GM12878 (cell line): ENCODE measurements at regions not wholly inside any gene's neighbourhood (a gene's known extent, or its start where the extent isn't known, plus 50 kb on each side); places are given as distances from the start of the nearest gene placed in this dataset.

ENCODE experiments used
- ATAC-seq: fragments of 200-7000 bp; cut with Tn5 transposase; 3 replicates; pipeline ENCODE4 v1.9.1; 2020; ENCODE audit warnings: mild to moderate bottlenecking, moderate library complexity
- BruUV-seq: library from RNA; stranded (reverse); fragments of 400-500 nt; replicated peaks from 2 replicates; lab custom pipeline; 2021; lab: Mats Ljungman, UMichigan
- CTCF ChIA-PET: fragments of 300-600 bp; sonication (Branson Sonifier 250); formaldehyde crosslinking; extraction: SDS; loops from one replicate; lab custom pipeline; 2021; ENCODE audit warnings: inconsistent platforms; lab: Yijun Ruan, JAX
- POLR2A ChIA-PET: fragments of 350-600 bp; formaldehyde crosslinking; extraction: SDS; loops from one replicate; lab custom pipeline; 2021; ENCODE audit warnings: inconsistent platforms; lab: Charles Lee
- RAD21 ChIA-PET: fragments of 300-600 bp; sonication (Branson Sonifier 250); formaldehyde crosslinking; loops from one replicate; lab custom pipeline; 2023; ENCODE audit warnings: antibody characterized with exemption; ENCODE audit not compliant: unreplicated experiment; lab: Charles Lee
- SMC1A ChIA-PET: fragments of 300-600 bp; sonication (Branson Sonifier 250); formaldehyde crosslinking; loops from one replicate; lab custom pipeline; 2023; ENCODE audit not compliant: unreplicated experiment, uncharacterized antibody; lab: Charles Lee
- DNase-seq: peaks from one replicate; pipeline ENCODE4 v3.0.0-alpha.2; 2011; ENCODE audit warnings: low read depth, low spot score
- FAIRE-seq: peaks from 3 replicates; lab custom pipeline; 2011; peaks lifted over from hg19 to GRCh38; lab: Jason Lieb, UNC
- H2AFZ ChIP-seq: 2 replicates; pipeline ENCODE4 v1.6.0; 2011; ENCODE audit warnings: low read depth, low read length, control low read depth; ENCODE audit not compliant: control insufficient read depth
- H3K27ac ChIP-seq: 2 replicates; pipeline ENCODE4 v1.5.1; 2011; ENCODE audit warnings: control low read depth; ENCODE audit not compliant: control insufficient read depth, insufficient read depth
- H3K27me3 ChIP-seq, 2 experiments: replicated peaks in 1 of 2; 2 replicates each; pipeline versions ENCODE4 v1.6.0 to v1.6.1; 2011; ENCODE audit warnings: low read length in 1 of 2; ENCODE audit not compliant: control insufficient read depth in 2 of 2, insufficient read depth in 2 of 2
- H3K36me3 ChIP-seq, 2 experiments: 2 replicates each; pipeline ENCODE4 v1.5.1; 2011; ENCODE audit warnings: low read length in 1 of 2; ENCODE audit not compliant: control insufficient read depth in 2 of 2, insufficient read depth in 2 of 2
- H3K4me1 ChIP-seq: 2 replicates; pipeline ENCODE4 v1.6.1; 2011; ENCODE audit warnings: mild to moderate bottlenecking, low read length, moderate library complexity, mixed read lengths; ENCODE audit not compliant: control insufficient read depth, insufficient read depth
- H3K4me2 ChIP-seq: 2 replicates; pipeline ENCODE4 v1.6.0; 2011; ENCODE audit warnings: control low read depth; ENCODE audit not compliant: control insufficient read depth, insufficient read depth
- H3K4me3 ChIP-seq: fragments of 200-600 bp; sonication (generic); 2 replicates; pipeline ENCODE4 v1.5.1; 2016
- H3K79me2 ChIP-seq: 2 replicates; pipeline ENCODE4 v1.6.0; 2011; ENCODE audit warnings: low read length; ENCODE audit not compliant: control insufficient read depth, insufficient read depth
- H3K9ac ChIP-seq: 2 replicates; pipeline ENCODE4 v1.8.0; 2011; ENCODE audit warnings: low read length, control low read depth, mixed read lengths; ENCODE audit not compliant: control insufficient read depth, insufficient read depth
- H3K9me3 ChIP-seq: replicated peaks from 3 replicates; pipeline ENCODE4 v1.5.1; 2011; ENCODE audit warnings: mild to moderate bottlenecking, low read length; ENCODE audit not compliant: control insufficient read depth, insufficient read depth
- H4K20me1 ChIP-seq: 2 replicates; pipeline ENCODE4 v1.6.0; 2011; ENCODE audit not compliant: control insufficient read depth, insufficient read depth
- BMI1 ChIP-seq: fragments of 450-650 bp; IDR thresholded peaks from 2 replicates; pipeline ENCODE4 v1.6.1; 2016; ENCODE audit warnings: mild to moderate bottlenecking, moderate library complexity, borderline replicate concordance
- SMARCA5 ChIP-seq: fragments of 450-650 bp; IDR thresholded peaks from 2 replicates; pipeline ENCODE4 v1.6.1; 2017; ENCODE audit warnings: mild to moderate bottlenecking
- TAF1 ChIP-seq: IDR thresholded peaks from 2 replicates; pipeline ENCODE4 v1.6.1; 2011; ENCODE audit warnings: mild to moderate bottlenecking, low read depth, low read length, borderline replicate concordance
- WGBS: methylation state at CpG from one replicate; pipeline ENCODE4 v1.1.6; 2016; ENCODE audit warnings: low lambda C conversion rate; ENCODE audit not compliant: insufficient replicate concordance, insufficient coverage; ENCODE audit errors: missing lambda C conversion rate; 5-methylcytosine and 5-hydroxymethylcytosine counted together
- in situ Hi-C: fragments of 300-500 bp; cut with MboI; formaldehyde crosslinking; loops from 9 replicates; pipeline ENCODE4 v1.14.3; 2018; ENCODE audit warnings: mixed read lengths
- intact Hi-C: fragments of 100-400 bp; cut with micrococcal nuclease; formaldehyde crosslinking; loops from one replicate; pipeline ENCODE4 v1.14.2; 2022; ENCODE audit not compliant: unreplicated experiment
- TF ChIP-seq, protein P1 (sequence below): fragments of 450-650 bp; IDR thresholded peaks from 2 replicates; pipeline ENCODE4 v1.6.1; 2016; ENCODE audit warnings: mild to moderate bottlenecking

DNA sequence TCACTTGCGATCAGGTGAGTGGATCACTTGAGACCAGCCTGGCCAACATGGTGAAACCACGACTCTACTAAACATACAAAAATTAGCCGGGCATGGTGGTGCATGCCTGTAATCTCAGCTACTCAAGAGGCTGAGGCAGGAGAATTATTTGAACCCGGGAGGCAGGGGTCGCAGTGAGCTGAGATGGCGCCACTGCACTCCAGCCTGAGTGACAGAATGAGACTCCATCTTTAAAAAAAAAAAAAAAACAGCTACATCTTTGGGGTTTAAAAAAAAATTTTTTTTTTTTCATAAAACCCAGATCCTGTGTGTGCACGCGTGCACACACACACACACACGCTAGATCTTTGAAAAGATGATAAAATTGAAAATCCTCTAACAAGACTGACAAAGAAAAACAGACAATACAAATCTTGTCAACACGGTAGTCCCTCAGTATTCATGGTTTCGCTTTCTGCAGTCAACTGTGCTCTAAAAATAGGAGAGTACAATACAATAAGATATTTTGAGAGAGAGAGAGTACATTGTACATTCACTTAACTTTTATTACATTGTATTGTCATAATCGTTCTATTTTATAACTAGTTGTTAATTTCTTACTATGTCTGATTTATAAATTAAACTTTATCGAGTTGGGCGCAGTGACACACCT is 295.3 kb upstream of the RGS6 start:
- POLR2A ChIA-PET: interaction anchor here (0.6 to 0.7 kb wide), 3 partner anchors 12 to 313 kb away, joined by 3 to 6 read pairs (median 3); no protein-coding TSS in a partner anchor
- intact Hi-C loops: no loop called here
- CTCF ChIA-PET: no interaction called here

More for the DNA sequence above, 295.3 kb upstream of the RGS6 start:
- ATAC-seq (peak; percentile 58), FAIRE-seq (peak; percentile 56), DNase-seq (no peak)
- RAD21 ChIA-PET: interaction anchor here (0.7 kb wide), 1 partner anchor 26 kb away, joined by 3 read pairs; no protein-coding TSS in a partner anchor
- H2AFZ ChIP-seq: no peak overlapping the region
- in situ Hi-C loops: no loop called here
- H4K20me1 ChIP-seq: no peaks in the 10 kb centered on the region
- peaks cover 1% of the 10 kb centered on the region; the same call in 2 of the 3 replicates for H3K9me3 ChIP-seq
- H3K4me2 ChIP-seq: no peak overlapping the region
- H3K4me1 ChIP-seq: peaks cover 11% of the 10 kb centered on the region
- H3K27ac ChIP-seq: no peak overlapping the region
- BruUV-seq: no TSS peak
- H3K9ac ChIP-seq: no peak overlapping the region
- TF ChIP-seq SMARCA5 (no peak), TAF1 (no peak), BMI1 (no peak)
- TF ChIP-seq, protein P1, sequence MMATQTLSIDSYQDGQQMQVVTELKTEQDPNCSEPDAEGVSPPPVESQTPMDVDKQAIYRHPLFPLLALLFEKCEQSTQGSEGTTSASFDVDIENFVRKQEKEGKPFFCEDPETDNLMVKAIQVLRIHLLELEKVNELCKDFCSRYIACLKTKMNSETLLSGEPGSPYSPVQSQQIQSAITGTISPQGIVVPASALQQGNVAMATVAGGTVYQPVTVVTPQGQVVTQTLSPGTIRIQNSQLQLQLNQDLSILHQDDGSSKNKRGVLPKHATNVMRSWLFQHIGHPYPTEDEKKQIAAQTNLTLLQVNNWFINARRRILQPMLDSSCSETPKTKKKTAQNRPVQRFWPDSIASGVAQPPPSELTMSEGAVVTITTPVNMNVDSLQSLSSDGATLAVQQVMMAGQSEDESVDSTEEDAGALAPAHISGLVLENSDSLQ: peak; percentile 55; the same call in 1 of the 2 replicates
- H3K4me3 ChIP-seq: no peak overlapping the region
- no peaks in the 10 kb centered on the region for H3K27me3 ChIP-seq
- H3K36me3 ChIP-seq: peaks cover 5 to 14% of the 10 kb centered on the region in 2 experiments; a peak in 3 of 4 replicates
- H3K79me2 ChIP-seq: no peaks in the 10 kb centered on the region
- 90% methylated on average over 14 of the region's 14 CpGs for WGBS
- SMC1A ChIA-PET: no interaction called here
